ENCODE measurements at regions not wholly inside any gene's neighbourhood (a gene's known extent, or its start where the extent isn't known, plus 50 kb on each side); places are given as distances from the start of the nearest gene placed in this dataset.

- no peak for ATAC-seq
- TF ChIP-seq ISL1 (CRISPR knock-in tag; IDR thresholded peaks at IDR 0.05) (no peak), ARNTL (CRISPR knock-in tag; IDR thresholded peaks at IDR 0.05; ENCODE audit: borderline replicate concordance, low read depth) (no peak), ZFP30 (CRISPR knock-in tag; IDR thresholded peaks at IDR 0.05) (no peak), CREB5 (CRISPR knock-in tag; IDR thresholded peaks at IDR 0.05; ENCODE audit: low read depth) (no peak)
Observed at GRCh38 chr4:24411806-24412205, 172.5 kb downstream of the DHX15 start.

GRCh38 chr4:24411299-24411698 is 173.1 kb downstream of the DHX15 start:
- no peak for ATAC-seq
- TF ChIP-seq BACH2 (CRISPR knock-in tag; IDR thresholded peaks at IDR 0.05; ENCODE audit: borderline replicate concordance) (no peak), ZNF565 (CRISPR knock-in tag; conservative IDR thresholded peaks at IDR 0.05; ENCODE audit: low read depth) (no peak), ZNF8 (CRISPR knock-in tag; IDR thresholded peaks at IDR 0.05) (no peak), ARNTL (CRISPR knock-in tag; IDR thresholded peaks at IDR 0.05; ENCODE audit: borderline replicate concordance, low read depth) (no peak)

DNA sequence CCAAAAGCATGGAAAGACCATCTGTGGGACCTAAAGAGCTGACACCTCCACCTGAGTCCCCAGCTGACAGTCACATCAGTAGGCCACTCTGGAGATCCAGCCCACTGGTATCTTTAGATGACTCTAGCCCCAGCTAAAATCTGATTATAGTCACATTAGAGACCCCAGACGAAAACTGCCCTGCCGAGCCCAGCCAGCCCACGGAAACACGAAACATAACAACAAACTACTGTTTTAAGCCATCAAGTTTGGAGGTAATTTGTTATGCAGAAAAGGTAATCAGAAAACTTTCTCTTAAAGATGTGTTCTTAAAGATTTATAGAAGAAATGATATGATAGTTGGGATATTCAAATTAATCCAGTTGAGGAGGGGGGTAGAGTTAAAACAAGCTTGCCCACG is 175.7 kb downstream of the DHX15 start:
- TF ChIP-seq ISL1 (CRISPR knock-in tag; IDR thresholded peaks at IDR 0.05) (no peak), POU6F1 (CRISPR knock-in tag; IDR thresholded peaks at IDR 0.05; ENCODE audit: borderline replicate concordance, low read depth) (no peak), CREB5 (CRISPR knock-in tag; IDR thresholded peaks at IDR 0.05; ENCODE audit: low read depth) (no peak), TCF4 (CRISPR knock-in tag; IDR thresholded peaks at IDR 0.05; ENCODE audit: borderline replicate concordance) (no peak), TOX (CRISPR knock-in tag; IDR thresholded peaks at IDR 0.05; ENCODE audit: borderline replicate concordance) (no peak)
- TF ChIP-seq, protein P1, sequence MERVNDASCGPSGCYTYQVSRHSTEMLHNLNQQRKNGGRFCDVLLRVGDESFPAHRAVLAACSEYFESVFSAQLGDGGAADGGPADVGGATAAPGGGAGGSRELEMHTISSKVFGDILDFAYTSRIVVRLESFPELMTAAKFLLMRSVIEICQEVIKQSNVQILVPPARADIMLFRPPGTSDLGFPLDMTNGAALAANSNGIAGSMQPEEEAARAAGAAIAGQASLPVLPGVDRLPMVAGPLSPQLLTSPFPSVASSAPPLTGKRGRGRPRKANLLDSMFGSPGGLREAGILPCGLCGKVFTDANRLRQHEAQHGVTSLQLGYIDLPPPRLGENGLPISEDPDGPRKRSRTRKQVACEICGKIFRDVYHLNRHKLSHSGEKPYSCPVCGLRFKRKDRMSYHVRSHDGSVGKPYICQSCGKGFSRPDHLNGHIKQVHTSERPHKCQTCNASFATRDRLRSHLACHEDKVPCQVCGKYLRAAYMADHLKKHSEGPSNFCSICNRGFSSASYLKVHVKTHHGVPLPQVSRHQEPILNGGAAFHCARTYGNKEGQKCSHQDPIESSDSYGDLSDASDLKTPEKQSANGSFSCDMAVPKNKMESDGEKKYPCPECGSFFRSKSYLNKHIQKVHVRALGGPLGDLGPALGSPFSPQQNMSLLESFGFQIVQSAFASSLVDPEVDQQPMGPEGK (CRISPR knock-in tag; IDR thresholded peaks at IDR 0.05; ENCODE audit: borderline replicate concordance): no peak

GRCh38 chr4:24405926-24406325 is 178.4 kb downstream of the DHX15 start:
- TF ChIP-seq, protein P1 (CRISPR knock-in tag; IDR thresholded peaks at IDR 0.05; ENCODE audit: borderline replicate concordance): no peak
- TF ChIP-seq ZNF8 (CRISPR knock-in tag; IDR thresholded peaks at IDR 0.05) (no peak), GLIS3 (CRISPR knock-in tag; IDR thresholded peaks at IDR 0.05) (no peak), OSR1 (CRISPR knock-in tag; IDR thresholded peaks at IDR 0.05) (no peak), ISL1 (CRISPR knock-in tag; IDR thresholded peaks at IDR 0.05) (no peak), ZNF565 (CRISPR knock-in tag; conservative IDR thresholded peaks at IDR 0.05; ENCODE audit: low read depth) (no peak), SNAI2 (CRISPR knock-in tag; IDR thresholded peaks at IDR 0.05) (no peak), POU6F1 (CRISPR knock-in tag; IDR thresholded peaks at IDR 0.05; ENCODE audit: borderline replicate concordance, low read depth) (no peak), BACH2 (CRISPR knock-in tag; IDR thresholded peaks at IDR 0.05; ENCODE audit: borderline replicate concordance) (no peak), RARB (CRISPR knock-in tag; IDR thresholded peaks at IDR 0.05) (no peak), TCF4 (CRISPR knock-in tag; IDR thresholded peaks at IDR 0.05; ENCODE audit: borderline replicate concordance) (no peak)
- TF ChIP-seq, protein P2, sequence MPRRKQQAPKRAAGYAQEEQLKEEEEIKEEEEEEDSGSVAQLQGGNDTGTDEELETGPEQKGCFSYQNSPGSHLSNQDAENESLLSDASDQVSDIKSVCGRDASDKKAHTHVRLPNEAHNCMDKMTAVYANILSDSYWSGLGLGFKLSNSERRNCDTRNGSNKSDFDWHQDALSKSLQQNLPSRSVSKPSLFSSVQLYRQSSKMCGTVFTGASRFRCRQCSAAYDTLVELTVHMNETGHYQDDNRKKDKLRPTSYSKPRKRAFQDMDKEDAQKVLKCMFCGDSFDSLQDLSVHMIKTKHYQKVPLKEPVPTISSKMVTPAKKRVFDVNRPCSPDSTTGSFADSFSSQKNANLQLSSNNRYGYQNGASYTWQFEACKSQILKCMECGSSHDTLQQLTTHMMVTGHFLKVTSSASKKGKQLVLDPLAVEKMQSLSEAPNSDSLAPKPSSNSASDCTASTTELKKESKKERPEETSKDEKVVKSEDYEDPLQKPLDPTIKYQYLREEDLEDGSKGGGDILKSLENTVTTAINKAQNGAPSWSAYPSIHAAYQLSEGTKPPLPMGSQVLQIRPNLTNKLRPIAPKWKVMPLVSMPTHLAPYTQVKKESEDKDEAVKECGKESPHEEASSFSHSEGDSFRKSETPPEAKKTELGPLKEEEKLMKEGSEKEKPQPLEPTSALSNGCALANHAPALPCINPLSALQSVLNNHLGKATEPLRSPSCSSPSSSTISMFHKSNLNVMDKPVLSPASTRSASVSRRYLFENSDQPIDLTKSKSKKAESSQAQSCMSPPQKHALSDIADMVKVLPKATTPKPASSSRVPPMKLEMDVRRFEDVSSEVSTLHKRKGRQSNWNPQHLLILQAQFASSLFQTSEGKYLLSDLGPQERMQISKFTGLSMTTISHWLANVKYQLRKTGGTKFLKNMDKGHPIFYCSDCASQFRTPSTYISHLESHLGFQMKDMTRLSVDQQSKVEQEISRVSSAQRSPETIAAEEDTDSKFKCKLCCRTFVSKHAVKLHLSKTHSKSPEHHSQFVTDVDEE (CRISPR knock-in tag; IDR thresholded peaks at IDR 0.05): no peak
- no peak for ATAC-seq

More for the DNA sequence above, 175.7 kb downstream of the DHX15 start:
- no peak for ATAC-seq
